H1 (cell line): ENCODE measurements at regions not wholly inside any gene's neighbourhood (a gene's known extent, or its start where the extent isn't known, plus 50 kb on each side); places are given as distances from the start of the nearest gene placed in this dataset.

Experiments
- CTCF ChIA-PET: fragments of 300-600 bp; sonication (Branson Sonifier 250); formaldehyde crosslinking; loops from one replicate; lab custom pipeline; 2021; ENCODE audit not compliant: partially characterized antibody; lab: Charles Lee
- POLR2A ChIA-PET: fragments of 300-600 bp; sonication (Branson Sonifier 250); formaldehyde crosslinking; loops from one replicate; lab custom pipeline; 2021; ENCODE audit warnings: inconsistent platforms; ENCODE audit not compliant: partially characterized antibody; lab: Charles Lee
- DNase-seq, 2 experiments: peaks; one replicate each; pipeline versions ENCODE4 v3.0.0 to v3.0.0-alpha.2; 2010 to 2022; ENCODE audit warnings: low spot score in 2 of 2, low read depth in 1 of 2, mixed read lengths in 1 of 2
- FAIRE-seq: peaks from 2 replicates; lab custom pipeline; 2011; peaks lifted over from hg19 to GRCh38; lab: Jason Lieb, UNC
- H2AFZ ChIP-seq: 2 replicates; pipeline ENCODE4 v1.8.1; 2012; ENCODE audit warnings: low read length, inconsistent platforms
- H2AK5ac ChIP-seq: 2 replicates; pipeline ENCODE4 v1.6.1; 2013; ENCODE audit warnings: low read depth, low read length
- H2BK120ac ChIP-seq: replicated peaks from 2 replicates; pipeline ENCODE3; 2013; ENCODE audit warnings: low read depth, low read length, inconsistent platforms
- H2BK12ac ChIP-seq: 2 replicates; pipeline ENCODE4 v1.6.1; 2013; ENCODE audit warnings: low read depth, low read length
- H2BK15ac ChIP-seq: 2 replicates; pipeline ENCODE4 v1.6.1; 2013; ENCODE audit warnings: low read length
- H2BK20ac ChIP-seq: 2 replicates; pipeline ENCODE4 v1.6.1; 2013; ENCODE audit warnings: low read length
- H2BK5ac ChIP-seq: 2 replicates; pipeline ENCODE4 v1.6.1; 2013; ENCODE audit warnings: low read depth, low read length
- H3K14ac ChIP-seq: 2 replicates; pipeline ENCODE4 v1.6.1; 2013; ENCODE audit warnings: inconsistent platforms; ENCODE audit not compliant: insufficient read length
- H3K18ac ChIP-seq: 2 replicates; pipeline ENCODE4 v1.6.1; 2013; ENCODE audit warnings: low read length; ENCODE audit errors: extremely low read depth
- H3K23ac ChIP-seq: 2 replicates; pipeline ENCODE4 v1.6.1; 2013; ENCODE audit warnings: inconsistent platforms; ENCODE audit not compliant: insufficient read length
- H3K23me2 ChIP-seq: 2 replicates; pipeline ENCODE4 v1.6.1; 2013; ENCODE audit warnings: low read depth, low read length
- H3K27ac ChIP-seq: 2 replicates; pipeline ENCODE4 v1.6.1; 2011; ENCODE audit warnings: low read depth, low read length, inconsistent platforms
- H3K27me3 ChIP-seq, 4 experiments: replicated peaks in 1 of 4; 1 replicate in 1 of 4; 2 replicates in 3 of 4; pipeline versions ENCODE4 v1.6.1 to v1.8.1; 2011 to 2013; ENCODE audit warnings: low read length in 3 of 4, mild to moderate bottlenecking in 3 of 4, inconsistent platforms in 2 of 4, mixed read lengths in 2 of 4, moderate library complexity in 1 of 4; ENCODE audit not compliant: control insufficient read depth in 3 of 4, insufficient read depth in 3 of 4; ENCODE audit errors: extremely low read depth in 1 of 4
- H3K36me3 ChIP-seq, 4 experiments: 2 replicates each; pipeline versions ENCODE4 v1.6.1 to v1.8.1; 2011 to 2013; ENCODE audit warnings: mild to moderate bottlenecking in 4 of 4, low read length in 3 of 4, moderate library complexity in 2 of 4, control low read depth in 1 of 4, inconsistent platforms in 1 of 4; ENCODE audit not compliant: insufficient read depth in 4 of 4, control insufficient read depth in 2 of 4
- H3K4ac ChIP-seq: replicated peaks from 2 replicates; pipeline ENCODE3; 2013; ENCODE audit warnings: low read length, low read depth, mixed read lengths, inconsistent platforms; ENCODE audit not compliant: insufficient read length
- H3K4me1 ChIP-seq, 4 experiments: replicated peaks in 1 of 4; 1 replicate in 1 of 4; 2 replicates in 3 of 4; pipeline versions ENCODE4 v1.6.1 to v1.8.1; 2011 to 2013; ENCODE audit warnings: low read length in 3 of 4, inconsistent platforms in 2 of 4, mixed read lengths in 1 of 4; ENCODE audit not compliant: insufficient read depth in 4 of 4, control insufficient read depth in 3 of 4
- H3K4me2 ChIP-seq, 2 experiments: 2 replicates each; pipeline versions ENCODE4 v1.6.1 to v1.8.1; 2011 to 2013; ENCODE audit warnings: low read depth in 2 of 2, low read length in 2 of 2, control low read depth in 1 of 2, inconsistent platforms in 1 of 2, mild to moderate bottlenecking in 1 of 2; ENCODE audit not compliant: insufficient read depth in 1 of 2
- H3K4me3 ChIP-seq, 4 experiments: fragments of 200-600, 300-600 bp in 1 of 4; sonication (generic), shearing (Covaris generic), sonication (Bioruptor Twin) in 1 of 4; 2 replicates each; pipeline versions ENCODE4 v1.5.1 to v1.8.1; 2011 to 2016; ENCODE audit warnings: low read length in 4 of 4, low read depth in 3 of 4, control low read depth in 2 of 4, inconsistent platforms in 2 of 4, mild to moderate bottlenecking in 2 of 4, mixed read lengths in 1 of 4, moderate library complexity in 1 of 4; ENCODE audit not compliant: insufficient read depth in 2 of 4; ENCODE audit errors: extremely low read depth in 1 of 4
- H3K56ac ChIP-seq: replicated peaks from 2 replicates; pipeline ENCODE3; 2013; ENCODE audit warnings: low read depth, mild to moderate bottlenecking, mixed read lengths, low read length, inconsistent platforms; ENCODE audit not compliant: insufficient read length
- H3K79me1 ChIP-seq: 2 replicates; pipeline ENCODE4 v1.6.1; 2013; ENCODE audit warnings: low read depth, low read length, control low read depth
- H3K79me2 ChIP-seq, 2 experiments: 2 replicates each; pipeline versions ENCODE4 v1.6.1 to v1.8.1; 2012 to 2013; ENCODE audit warnings: low read length in 2 of 2, mild to moderate bottlenecking in 2 of 2, inconsistent platforms in 1 of 2; ENCODE audit not compliant: insufficient read depth in 2 of 2, control insufficient read depth in 1 of 2
- H3K9ac ChIP-seq, 4 experiments: replicated peaks in 1 of 4; 1 replicate in 1 of 4; 2 replicates in 3 of 4; pipeline versions ENCODE4 v1.6.1 to v1.8.1; 2011 to 2013; ENCODE audit warnings: low read depth in 3 of 4, low read length in 3 of 4, control low read depth in 2 of 4, mild to moderate bottlenecking in 2 of 4, moderate library complexity in 2 of 4, inconsistent platforms in 1 of 4; ENCODE audit errors: extremely low read depth in 1 of 4
- H3K9me3 ChIP-seq, 2 experiments: 2 replicates each; pipeline versions ENCODE4 v1.6.1 to v1.8.1; 2012 to 2013; ENCODE audit warnings: mild to moderate bottlenecking in 2 of 2, moderate library complexity in 2 of 2, control low read depth in 1 of 2, inconsistent platforms in 1 of 2, low read depth in 1 of 2, low read length in 1 of 2, mixed read lengths in 1 of 2; ENCODE audit not compliant: insufficient read depth in 2 of 2
- H4K20me1 ChIP-seq, 2 experiments: replicated peaks in 1 of 2; 2 replicates each; pipeline versions ENCODE3 to v1.8.1; 2011 to 2013; ENCODE audit warnings: inconsistent platforms in 2 of 2, low read length in 2 of 2, mild to moderate bottlenecking in 1 of 2; ENCODE audit not compliant: insufficient read depth in 2 of 2, control insufficient read depth in 1 of 2
- H4K5ac ChIP-seq: 2 replicates; pipeline ENCODE4 v1.6.1; 2013; ENCODE audit warnings: low read length, low read depth, mixed read lengths, inconsistent platforms; ENCODE audit not compliant: insufficient read length
- H4K8ac ChIP-seq: 2 replicates; pipeline ENCODE4 v1.8.0; 2013; ENCODE audit warnings: mild to moderate bottlenecking, moderate library complexity, low read length, inconsistent platforms; ENCODE audit not compliant: insufficient read depth; ENCODE audit errors: extremely low read depth
- H4K91ac ChIP-seq: replicated peaks from 2 replicates; pipeline ENCODE3; 2013; ENCODE audit warnings: low read length, mixed read lengths, inconsistent platforms; ENCODE audit not compliant: insufficient read length
- RAD21 ChIP-seq, 2 experiments: IDR thresholded peaks in 1 of 2; conservative IDR thresholded peaks in 1 of 2; 2 replicates each; pipeline ENCODE4 v1.6.1; 2011; ENCODE audit warnings: low read depth in 2 of 2, low read length in 2 of 2, improper control_type of control experiment in 1 of 2, inconsistent platforms in 1 of 2, mild to moderate bottlenecking in 1 of 2, moderate library complexity in 1 of 2
- WGBS, 2 experiments: shearing (Covaris generic) in 1 of 2; methylation state at CpG; one replicate each; pipeline versions ENCODE4 v1.1.6 to v1.1.7; 2013 to 2015; ENCODE audit warnings: low lambda C conversion rate in 2 of 2, mixed read lengths in 2 of 2, inconsistent platforms in 1 of 2, low coverage in 1 of 2, missing lambda C conversion rate in 1 of 2; ENCODE audit not compliant: insufficient replicate concordance in 2 of 2, insufficient coverage in 1 of 2, insufficient read length in 1 of 2; ENCODE audit errors: extremely low coverage in 1 of 2, missing lambda C conversion rate in 1 of 2; 5-methylcytosine and 5-hydroxymethylcytosine counted together
- TF ChIP-seq, protein P1 (sequence below): IDR thresholded peaks from 2 replicates; pipeline ENCODE4 v1.6.1; 2012; ENCODE audit warnings: inconsistent platforms

- Histone ChIP-seq H3K9me3 (no peaks in the 10 kb centered on the region), H3K36me3 (no peaks in the 10 kb centered on the region), H2BK15ac (no peak overlapping the region), H2BK20ac (no peak overlapping the region), H4K20me1 (no peaks in the 10 kb centered on the region)
- CTCF ChIA-PET = interaction anchor here (0.9 kb wide), 1 partner anchor 387 kb away, joined by 3 read pairs; no protein-coding TSS in a partner anchor
- TF ChIP-seq, protein P1, sequence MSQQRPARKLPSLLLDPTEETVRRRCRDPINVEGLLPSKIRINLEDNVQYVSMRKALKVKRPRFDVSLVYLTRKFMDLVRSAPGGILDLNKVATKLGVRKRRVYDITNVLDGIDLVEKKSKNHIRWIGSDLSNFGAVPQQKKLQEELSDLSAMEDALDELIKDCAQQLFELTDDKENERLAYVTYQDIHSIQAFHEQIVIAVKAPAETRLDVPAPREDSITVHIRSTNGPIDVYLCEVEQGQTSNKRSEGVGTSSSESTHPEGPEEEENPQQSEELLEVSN = no peak
- peak in 1 of 2 experiments; percentile 23; a peak in 1 of 4 replicates for TF ChIP-seq RAD21 (IDR thresholded peaks at IDR 0.05 in 1 of 2, conservative IDR thresholded peaks at IDR 0.05 in 1 of 2; ENCODE audit: low read depth in 2 of 2, low read length in 2 of 2)
- TF ChIP-seq, all 59 proteins: peak for 1
- WGBS, 2 experiments = 85% methylated on average over 8 of the region's 8 CpGs; no CpG with 5 or more reads in 1 of the 2 experiments
- H3K4ac ChIP-seq = no peak overlapping the region
- H2BK12ac ChIP-seq = no peak overlapping the region
- H2BK120ac ChIP-seq = no peak overlapping the region
- H3K4me1 ChIP-seq = peaks cover 0 to 7% (median 2%) of the 10 kb centered on the region in 4 experiments; a peak in 3 of 7 replicates
- H3K27me3 ChIP-seq = no peaks in the 10 kb centered on the region
- H3K9ac ChIP-seq = no peak overlapping the region
- H3K4me2 ChIP-seq = no peak overlapping the region
- H3K79me2 ChIP-seq = no peaks in the 10 kb centered on the region
- FAIRE-seq = no peak
- no peak overlapping the region for H3K27ac ChIP-seq
- H2BK5ac ChIP-seq = no peak overlapping the region
- no peak overlapping the region for H4K5ac ChIP-seq
- no peak overlapping the region; the same call in 1 of the 2 replicates for H2AFZ ChIP-seq
- no peak overlapping the region for H2AK5ac ChIP-seq
- H3K18ac ChIP-seq = no peak overlapping the region
- no peak overlapping the region for H3K23ac ChIP-seq
- H3K4me3 ChIP-seq = no peak overlapping the region
- no peak overlapping the region for H3K14ac ChIP-seq
- H3K23me2 ChIP-seq = no peaks in the 10 kb centered on the region
- no peak overlapping the region for H4K91ac ChIP-seq
- H4K8ac ChIP-seq = no peak overlapping the region
- DNase-seq = no peak
- no peaks in the 10 kb centered on the region for H3K79me1 ChIP-seq
- POLR2A ChIA-PET = no interaction called here
- H3K56ac ChIP-seq = no peak overlapping the region
These were observed 462.7 kb upstream of the SULF2 start for GRCh38 chr20:48247961-48248360.
